OCI-LY7 (cell line): ENCODE measurements at regions not wholly inside any gene's neighbourhood (a gene's known extent, or its start where the extent isn't known, plus 50 kb on each side); places are given as distances from the start of the nearest gene placed in this dataset.

ENCODE experiments used
- BruUV-seq: library from RNA; stranded (reverse); fragments of 400-500 nt; replicated peaks from 2 replicates; lab custom pipeline; 2021; lab: Mats Ljungman, UMichigan
- CTCF ChIA-PET: fragments of 300-600 bp; sonication (Branson Sonifier 250); formaldehyde crosslinking; loops from one replicate; lab custom pipeline; 2022; ENCODE audit warnings: antibody characterized with exemption; ENCODE audit not compliant: unreplicated experiment; lab: Charles Lee
- POLR2A ChIA-PET: fragments of 300-600 bp; sonication (Branson Sonifier 250); formaldehyde crosslinking; loops from one replicate; lab custom pipeline; 2022; ENCODE audit warnings: antibody characterized with exemption; lab: Charles Lee
- DNase-seq: peaks from one replicate; pipeline ENCODE4 v3.0.0-alpha.2; 2015; ENCODE audit warnings: low spot score
- H2AFZ ChIP-seq: fragments of 200-600 bp; sonication (generic), shearing (Covaris generic); 2 replicates; pipeline ENCODE4 v1.6.1; 2014; ENCODE audit warnings: mild to moderate bottlenecking, antibody characterized with exemption, low read length, moderate library complexity
- H3K27ac ChIP-seq: fragments of 200-600 bp; sonication (generic); 2 replicates; pipeline ENCODE4 v1.5.1; 2014; ENCODE audit warnings: mixed run types, low read depth, mild to moderate bottlenecking, moderate library complexity, low read length, inconsistent platforms; ENCODE audit not compliant: poor library complexity, severe bottlenecking
- H3K36me3 ChIP-seq: fragments of 200-600 bp; sonication (generic); 2 replicates; pipeline ENCODE4 v1.6.1; 2014; ENCODE audit warnings: mild to moderate bottlenecking, antibody characterized with exemption, low read length, moderate library complexity, mixed read lengths; ENCODE audit not compliant: insufficient read depth
- H3K4me1 ChIP-seq: fragments of 200-600 bp; sonication (generic); 2 replicates; pipeline ENCODE4 v1.5.1; 2014; ENCODE audit warnings: mild to moderate bottlenecking, low read length; ENCODE audit not compliant: insufficient read depth, poor library complexity, severe bottlenecking
- H3K4me2 ChIP-seq: fragments of 200-600 bp; sonication (generic); 2 replicates; pipeline ENCODE4 v1.6.1; 2014; ENCODE audit warnings: mild to moderate bottlenecking, low read length
- H3K4me3 ChIP-seq: fragments of 200-600 bp; sonication (generic); 2 replicates; pipeline ENCODE4 v1.5.1; 2014; ENCODE audit warnings: mild to moderate bottlenecking, low read depth, low read length; ENCODE audit not compliant: poor library complexity, severe bottlenecking
- H3K79me2 ChIP-seq: fragments of 200-600 bp; sonication (generic); 2 replicates; pipeline ENCODE4 v1.6.1; 2016; ENCODE audit warnings: low read depth, mild to moderate bottlenecking, low read length, moderate library complexity, mixed read lengths; ENCODE audit not compliant: insufficient read depth
- H3K9me2 ChIP-seq: fragments of 200-600 bp; sonication (generic); 2 replicates; pipeline ENCODE4 v1.6.1; 2016; ENCODE audit warnings: mild to moderate bottlenecking, low read length, mixed read lengths; ENCODE audit not compliant: insufficient read depth
- H3K9me3 ChIP-seq: fragments of 200-600 bp; sonication (generic); 2 replicates; pipeline ENCODE4 v1.6.1; 2014; ENCODE audit warnings: mild to moderate bottlenecking, mixed run types, low read length, mixed read lengths
- H4K20me1 ChIP-seq: fragments of 200-600 bp; sonication (generic); 2 replicates; pipeline ENCODE4 v1.6.1; 2014; ENCODE audit warnings: mild to moderate bottlenecking, antibody characterized with exemption, low read length, moderate library complexity, mixed read lengths; ENCODE audit not compliant: insufficient read depth
- CTCF ChIP-seq: fragments of 200-600 bp; sonication (generic); conservative IDR thresholded peaks from 2 replicates; pipeline ENCODE4 v1.5.1; 2014; ENCODE audit warnings: mild to moderate bottlenecking, antibody characterized with exemption, low read length, moderate library complexity, mixed read lengths
- EZH2phosphoT487 ChIP-seq: fragments of 200-600 bp; sonication (generic); IDR thresholded peaks from 2 replicates; pipeline ENCODE4 v1.6.1; 2018; ENCODE audit warnings: low read depth, borderline replicate concordance, mild to moderate bottlenecking, mixed run types, antibody characterized with exemption, low read length, moderate library complexity, mixed read lengths
- intact Hi-C: fragments of 100-400 bp; cut with micrococcal nuclease; formaldehyde crosslinking; loops from one replicate; pipeline ENCODE4 v1.10.0; 2022; ENCODE audit not compliant: unreplicated experiment

- no peaks in the 10 kb centered on the region for H3K4me1 ChIP-seq
- no peaks in the 10 kb centered on the region; the same call in 1 of the 2 replicates for H3K9me2 ChIP-seq
- intact Hi-C loops: no loop called here
- no peaks in the 10 kb centered on the region for H3K36me3 ChIP-seq
- no peak overlapping the region for H3K4me3 ChIP-seq
- no peak for DNase-seq
- no TSS peak for BruUV-seq
- H3K79me2 ChIP-seq: no peaks in the 10 kb centered on the region
- ChIA-PET POLR2A (no interaction called here), CTCF (no interaction called here)
- no peaks in the 10 kb centered on the region for H4K20me1 ChIP-seq
- H3K27ac ChIP-seq: no peak overlapping the region
- no peak overlapping the region for H2AFZ ChIP-seq
- TF ChIP-seq EZH2phosphoT487 (no peak), CTCF (no peak)
- H3K9me3 ChIP-seq: no peaks in the 10 kb centered on the region
- no peak overlapping the region for H3K4me2 ChIP-seq
These were observed 255.6 kb upstream of the DPYD start for GRCh38 chr1:98176414-98176813.

DNA sequence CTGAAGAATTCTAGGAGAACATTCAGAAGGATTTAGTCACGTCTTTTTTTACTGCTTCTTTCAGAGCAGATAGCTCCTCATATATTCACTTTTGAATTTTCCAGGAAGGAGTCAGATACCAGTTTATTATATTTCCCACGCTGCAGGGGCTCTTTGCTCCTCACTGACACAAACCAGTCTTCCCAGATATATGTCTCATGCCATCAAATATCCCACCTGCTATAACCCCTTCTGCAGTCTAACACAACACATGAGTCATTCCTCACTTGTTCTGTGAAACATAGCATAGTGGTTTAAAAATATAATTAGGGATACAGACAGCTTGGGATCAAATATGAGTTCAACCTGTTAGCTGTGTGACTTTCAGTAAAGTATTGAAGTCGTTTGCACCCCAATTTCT is 251.7 kb upstream of the DPYD start:
- intact Hi-C loops: no loop called here
- no peak overlapping the region for H3K27ac ChIP-seq

More for the DNA sequence above, 251.7 kb upstream of the DPYD start:
- DNase-seq: no peak
- Histone ChIP-seq H3K79me2 (no peaks in the 10 kb centered on the region), H4K20me1 (no peaks in the 10 kb centered on the region), H3K36me3 (no peaks in the 10 kb centered on the region), H3K4me3 (no peak overlapping the region), H3K4me1 (no peaks in the 10 kb centered on the region), H3K4me2 (no peak overlapping the region), H3K9me3 (no peaks in the 10 kb centered on the region), H3K9me2 (no peaks in the 10 kb centered on the region; the same call in 1 of the 2 replicates), H2AFZ (no peak overlapping the region)
- CTCF ChIA-PET: no interaction called here
- no TSS peak for BruUV-seq
- POLR2A ChIA-PET: no interaction called here
- TF ChIP-seq CTCF (no peak), EZH2phosphoT487 (no peak)
